GM13977 (cell line): ENCODE measurements at regions not wholly inside any gene's neighbourhood (a gene's known extent, or its start where the extent isn't known, plus 50 kb on each side); places are given as distances from the start of the nearest gene placed in this dataset.

Experiments used
- DNase-seq: peaks from one replicate; pipeline ENCODE4 v3.0.0; 2012; ENCODE audit warnings: low spot score
- CTCF ChIP-seq: IDR thresholded peaks from 2 replicates; pipeline ENCODE4 v1.5.1; 2012; ENCODE audit warnings: mild to moderate bottlenecking, control low read depth; ENCODE audit not compliant: insufficient read depth; ENCODE audit errors: extremely low read depth, missing control alignments
- in situ Hi-C: fragments of 300-500 bp; cut with MboI; formaldehyde crosslinking; loops from one replicate; pipeline ENCODE4 v1.12.0; 2022; ENCODE audit warnings: low sequenced_read_pairs, low pct_unique_long_range_greater_than_20kb, mixed read lengths, inconsistent platforms; ENCODE audit not compliant: unreplicated experiment

- DNase-seq: no peak
- TF ChIP-seq CTCF: no peak
- in situ Hi-C loops: no loop called here
Observed at GRCh38 chr14:23804817-23805216, 148.8 kb upstream of the DHRS4 start.

- DNase-seq: no peak
- in situ Hi-C loops: no loop called here
- no peak for TF ChIP-seq CTCF
Observed at GRCh38 chr14:23805761-23806160, 147.8 kb upstream of the DHRS4 start.

GRCh38 chr14:23814527-23815256 lies 138.9 kb upstream of the DHRS4 start:
- TF ChIP-seq CTCF: no peak
- DNase-seq: no peak
- in situ Hi-C loops: no loop called here

- no peak for TF ChIP-seq CTCF
- in situ Hi-C loops: no loop called here
- DNase-seq: no peak
Observed at GRCh38 chr14:23816371-23816770, 137.2 kb upstream of the DHRS4 start.

- no peak for DNase-seq
- in situ Hi-C loops: no loop called here
- TF ChIP-seq CTCF: no peak
Observed at GRCh38 chr14:23817164-23817767, 136.3 kb upstream of the DHRS4 start.

GRCh38 chr14:23827100-23827892 lies 126.3 kb upstream of the DHRS4 start:
- in situ Hi-C loops: no loop called here
- DNase-seq: no peak
- no peak for TF ChIP-seq CTCF
